ENCODE measurements at regions not wholly inside any gene's neighbourhood (a gene's known extent, or its start where the extent isn't known, plus 50 kb on each side); places are given as distances from the start of the nearest gene placed in this dataset.

GRCh38 chr15:86009727-86010126 is 69.9 kb upstream of the AGBL1 start:
- DNase-seq (ENCODE audit: low read depth): peak; percentile 21
- no peak overlapping the region for H3K4me3 ChIP-seq (ENCODE audit: low read depth, low read length)
- TF ChIP-seq MYC (IDR thresholded peaks at IDR 0.05; ENCODE audit: low read depth, low read length) (no peak), MAX (IDR thresholded peaks at IDR 0.05; ENCODE audit: low read depth, low read length) (no peak), POLR2A (IDR thresholded peaks at IDR 0.05; ENCODE audit: extremely low read depth, insufficient read length) (no peak), CTCF (IDR thresholded peaks at IDR 0.05; ENCODE audit: low read depth, low read length) (no peak)

- TF ChIP-seq MYC (IDR thresholded peaks at IDR 0.05; ENCODE audit: low read depth, low read length): no peak
- no peak for TF ChIP-seq MAX (IDR thresholded peaks at IDR 0.05; ENCODE audit: low read depth, low read length)
- no peak for TF ChIP-seq CTCF (IDR thresholded peaks at IDR 0.05; ENCODE audit: low read depth, low read length)
- no peak for TF ChIP-seq POLR2A (IDR thresholded peaks at IDR 0.05; ENCODE audit: extremely low read depth, insufficient read length)
- DNase-seq (ENCODE audit: low read depth): no peak
- H3K4me3 ChIP-seq (ENCODE audit: low read depth, low read length): no peak overlapping the region
Measured at GRCh38 chr15:86010398-86010797, 69.3 kb upstream of the AGBL1 start.

GRCh38 chr15:86010891-86011290 is 68.8 kb upstream of the AGBL1 start:
- DNase-seq (ENCODE audit: low read depth): no peak
- TF ChIP-seq CTCF (IDR thresholded peaks at IDR 0.05; ENCODE audit: low read depth, low read length) (no peak), MAX (IDR thresholded peaks at IDR 0.05; ENCODE audit: low read depth, low read length) (no peak), POLR2A (IDR thresholded peaks at IDR 0.05; ENCODE audit: extremely low read depth, insufficient read length) (no peak), MYC (IDR thresholded peaks at IDR 0.05; ENCODE audit: low read depth, low read length) (no peak)

GRCh38 chr15:86014016-86014415 is 65.7 kb upstream of the AGBL1 start:
- no peak for TF ChIP-seq CTCF (IDR thresholded peaks at IDR 0.05; ENCODE audit: low read depth, low read length)
- no peak for DNase-seq (ENCODE audit: low read depth)
- H3K4me3 ChIP-seq (ENCODE audit: low read depth, low read length): no peak overlapping the region

More at GRCh38 chr15:86010891-86011290, 68.8 kb upstream of the AGBL1 start:
- no peak overlapping the region for H3K4me3 ChIP-seq (ENCODE audit: low read depth, low read length)

- peak; percentile 4 for DNase-seq (ENCODE audit: low read depth)
- no peak for TF ChIP-seq MAX (IDR thresholded peaks at IDR 0.05; ENCODE audit: low read depth, low read length)
- no peak for TF ChIP-seq MYC (IDR thresholded peaks at IDR 0.05; ENCODE audit: low read depth, low read length)
- no peak for TF ChIP-seq CTCF (IDR thresholded peaks at IDR 0.05; ENCODE audit: low read depth, low read length)
- TF ChIP-seq POLR2A (IDR thresholded peaks at IDR 0.05; ENCODE audit: extremely low read depth, insufficient read length): no peak
- no peak overlapping the region for H3K4me3 ChIP-seq (ENCODE audit: low read depth, low read length)
Measured at GRCh38 chr15:86016750-86017149, 62.9 kb upstream of the AGBL1 start.

- DNase-seq (ENCODE audit: low read depth): no peak
- TF ChIP-seq CTCF (IDR thresholded peaks at IDR 0.05; ENCODE audit: low read depth, low read length): no peak
- TF ChIP-seq MAX (IDR thresholded peaks at IDR 0.05; ENCODE audit: low read depth, low read length): no peak
- TF ChIP-seq POLR2A (IDR thresholded peaks at IDR 0.05; ENCODE audit: extremely low read depth, insufficient read length): no peak
- TF ChIP-seq MYC (IDR thresholded peaks at IDR 0.05; ENCODE audit: low read depth, low read length): no peak
- H3K4me3 ChIP-seq (ENCODE audit: low read depth, low read length): no peak overlapping the region
Measured at GRCh38 chr15:86018679-86019078, 61.0 kb upstream of the AGBL1 start.
